Mesendoderm (in vitro differentiated cells): ENCODE measurements at regions not wholly inside any gene's neighbourhood (a gene's known extent, or its start where the extent isn't known, plus 50 kb on each side); places are given as distances from the start of the nearest gene placed in this dataset.

ENCODE experiments used
- DNase-seq: peaks from one replicate; pipeline ENCODE4 v3.0.0; 2013
- H2AK5ac ChIP-seq: 2 replicates; pipeline ENCODE4 v1.6.1; 2013; ENCODE audit warnings: low read length, inconsistent platforms
- H2BK120ac ChIP-seq: 2 replicates; pipeline ENCODE4 v1.6.1; 2013; ENCODE audit warnings: low read depth, mild to moderate bottlenecking, low read length, moderate library complexity, mixed read lengths
- H2BK15ac ChIP-seq: replicated peaks from 2 replicates; pipeline ENCODE4 v1.6.1; 2013; ENCODE audit warnings: low read depth, mild to moderate bottlenecking, moderate library complexity
- H2BK5ac ChIP-seq: 2 replicates; pipeline ENCODE4 v1.6.1; 2013; ENCODE audit warnings: low read length, inconsistent platforms
- H3K18ac ChIP-seq: 2 replicates; pipeline ENCODE4 v1.6.1; 2013; ENCODE audit warnings: mild to moderate bottlenecking, low read length, mixed read lengths
- H3K23ac ChIP-seq: one replicate; pipeline ENCODE4 v1.6.1; 2013; ENCODE audit warnings: low read length
- H3K27ac ChIP-seq: 2 replicates; pipeline ENCODE4 v1.5.1; 2013; ENCODE audit warnings: low read depth, mild to moderate bottlenecking, inconsistent platforms, low read length, moderate library complexity
- H3K27me3 ChIP-seq: 2 replicates; pipeline ENCODE4 v1.6.1; 2013; ENCODE audit warnings: low read length, control low read depth, mild to moderate bottlenecking, inconsistent platforms; ENCODE audit not compliant: insufficient read depth, poor library complexity
- H3K36me3 ChIP-seq: 2 replicates; pipeline ENCODE4 v1.6.1; 2013; ENCODE audit warnings: low read length, inconsistent platforms; ENCODE audit not compliant: control insufficient read depth, insufficient read depth
- H3K4ac ChIP-seq: one replicate; pipeline ENCODE4 v1.6.1; 2013; ENCODE audit warnings: low read depth, mild to moderate bottlenecking, low read length, moderate library complexity
- H3K4me1 ChIP-seq: 2 replicates; pipeline ENCODE4 v1.6.1; 2013; ENCODE audit warnings: low read depth, low read length, inconsistent platforms; ENCODE audit not compliant: control insufficient read depth
- H3K4me2 ChIP-seq: 2 replicates; pipeline ENCODE4 v1.6.1; 2013; ENCODE audit warnings: low read length
- H3K4me3 ChIP-seq: 2 replicates; pipeline ENCODE4 v1.5.1; 2013; ENCODE audit warnings: mild to moderate bottlenecking, low read length
- H3K56ac ChIP-seq: one replicate; pipeline ENCODE4 v1.6.1; 2013; ENCODE audit warnings: low read length
- H3K79me1 ChIP-seq: 2 replicates; pipeline ENCODE4 v1.6.1; 2013; ENCODE audit warnings: low read length, inconsistent platforms
- H3K79me2 ChIP-seq: 2 replicates; pipeline ENCODE4 v1.6.1; 2013; ENCODE audit warnings: mild to moderate bottlenecking, low read length; ENCODE audit not compliant: control insufficient read depth, insufficient read depth
- H3K9ac ChIP-seq: 2 replicates; pipeline ENCODE4 v1.6.1; 2013; ENCODE audit warnings: low read length, inconsistent platforms
- H4K5ac ChIP-seq: one replicate; pipeline ENCODE4 v1.6.1; 2013; ENCODE audit warnings: low read length
- H4K8ac ChIP-seq: one replicate; pipeline ENCODE4 v1.6.1; 2013; ENCODE audit warnings: low read depth, mild to moderate bottlenecking, control low read depth, low read length, moderate library complexity
- WGBS: extraction: QIAGEN DNeasy Blood & Tissue Kit; methylation state at CpG from one replicate; pipeline ENCODE4 v1.1.7; 2013; ENCODE audit warnings: low lambda C conversion rate, missing lambda C conversion rate; ENCODE audit not compliant: insufficient coverage; ENCODE audit errors: extremely low coverage; 5-methylcytosine and 5-hydroxymethylcytosine counted together

DNA sequence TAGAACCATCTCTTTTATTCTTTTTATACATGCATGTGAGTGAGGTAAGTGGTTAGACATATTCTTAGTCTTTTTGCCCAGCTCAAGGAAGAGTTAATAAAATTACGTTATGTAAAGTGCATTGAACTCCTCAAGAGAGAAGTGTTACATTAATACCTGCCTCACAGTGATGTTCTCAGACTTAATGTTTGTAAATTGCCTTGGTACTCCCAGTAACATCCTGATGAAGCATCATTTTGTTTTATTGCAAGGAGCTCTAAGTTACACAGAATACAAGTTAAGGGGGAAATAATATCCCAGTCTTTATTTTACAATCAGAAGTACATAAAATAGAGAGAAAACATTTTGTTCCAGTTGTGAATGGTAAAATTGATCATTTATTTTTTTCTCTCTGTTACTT, 89.5 kb upstream of the ARRDC3 start:
- H3K4me3 ChIP-seq: no peak overlapping the region
- no peak overlapping the region for H3K4me2 ChIP-seq
- H4K8ac ChIP-seq: no peak overlapping the region
- no peaks in the 10 kb centered on the region for H3K79me1 ChIP-seq
- H3K9ac ChIP-seq: no peak overlapping the region
- H3K23ac ChIP-seq: no peak overlapping the region
- no peak overlapping the region for H2BK5ac ChIP-seq
- H3K4me1 ChIP-seq: no peaks in the 10 kb centered on the region
- no peak overlapping the region for H3K27ac ChIP-seq
- H2BK15ac ChIP-seq: no peak overlapping the region
- no peaks in the 10 kb centered on the region for H3K36me3 ChIP-seq
- WGBS: no CpG with 5 or more reads among the region's 1 CpG
- H4K5ac ChIP-seq: no peak overlapping the region
- H3K4ac ChIP-seq: no peak overlapping the region
- H3K27me3 ChIP-seq: no peaks in the 10 kb centered on the region
- no peak overlapping the region for H2BK120ac ChIP-seq
- DNase-seq: no peak
- H3K56ac ChIP-seq: no peak overlapping the region
- no peak overlapping the region for H2AK5ac ChIP-seq
- no peak overlapping the region for H3K18ac ChIP-seq
- no peaks in the 10 kb centered on the region for H3K79me2 ChIP-seq

DNA sequence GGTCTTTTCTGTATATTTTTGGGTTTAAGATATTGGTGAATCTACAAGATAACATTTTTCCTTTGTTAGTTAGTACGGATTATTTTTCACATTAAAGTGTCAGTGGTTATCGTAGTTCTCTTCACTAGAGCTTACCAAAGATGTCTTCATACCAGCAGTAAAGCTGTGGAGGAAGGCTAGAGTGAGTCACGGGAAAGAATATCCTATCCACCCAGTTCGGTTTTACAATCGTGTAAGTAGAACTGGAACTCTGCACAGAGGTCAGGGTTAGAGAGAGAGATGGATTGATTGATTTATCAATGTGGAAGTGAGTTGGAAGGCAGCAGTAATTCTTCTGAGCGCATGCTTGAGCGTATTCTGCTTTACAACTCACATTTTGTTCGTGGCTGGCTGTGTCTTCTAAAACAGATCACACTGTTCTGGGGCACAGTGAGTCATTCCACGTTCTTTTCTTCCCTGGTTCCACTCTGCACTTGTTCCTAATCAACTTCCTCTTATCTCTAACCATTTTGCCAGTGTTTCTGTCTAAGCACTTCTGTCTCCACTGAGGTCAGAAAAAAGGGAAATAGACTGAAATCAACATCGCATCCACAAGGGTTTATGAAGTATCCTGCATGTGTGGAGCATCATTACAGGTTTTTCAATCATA, 86.5 kb upstream of the ARRDC3 start:
- no peak overlapping the region for H2BK120ac ChIP-seq
- no peak overlapping the region for H3K56ac ChIP-seq
- H3K27me3 ChIP-seq: no peaks in the 10 kb centered on the region
- H3K79me2 ChIP-seq: no peaks in the 10 kb centered on the region
- H3K4me3 ChIP-seq: no peak overlapping the region
- H3K79me1 ChIP-seq: no peaks in the 10 kb centered on the region
- H3K18ac ChIP-seq: no peak overlapping the region
- no peak overlapping the region for H4K5ac ChIP-seq
- no peaks in the 10 kb centered on the region for H3K4me1 ChIP-seq
- H3K36me3 ChIP-seq: no peaks in the 10 kb centered on the region
- no peak overlapping the region for H3K4ac ChIP-seq
- no peak overlapping the region for H2BK15ac ChIP-seq
- no peak overlapping the region for H3K27ac ChIP-seq
- H2BK5ac ChIP-seq: no peak overlapping the region
- H2AK5ac ChIP-seq: no peak overlapping the region
- H4K8ac ChIP-seq: no peak overlapping the region
- WGBS: 100% methylated on average over 1 of the region's 10 CpGs
- H3K9ac ChIP-seq: no peak overlapping the region
- H3K4me2 ChIP-seq: no peak overlapping the region
- no peak for DNase-seq
- H3K23ac ChIP-seq: no peak overlapping the region

DNA sequence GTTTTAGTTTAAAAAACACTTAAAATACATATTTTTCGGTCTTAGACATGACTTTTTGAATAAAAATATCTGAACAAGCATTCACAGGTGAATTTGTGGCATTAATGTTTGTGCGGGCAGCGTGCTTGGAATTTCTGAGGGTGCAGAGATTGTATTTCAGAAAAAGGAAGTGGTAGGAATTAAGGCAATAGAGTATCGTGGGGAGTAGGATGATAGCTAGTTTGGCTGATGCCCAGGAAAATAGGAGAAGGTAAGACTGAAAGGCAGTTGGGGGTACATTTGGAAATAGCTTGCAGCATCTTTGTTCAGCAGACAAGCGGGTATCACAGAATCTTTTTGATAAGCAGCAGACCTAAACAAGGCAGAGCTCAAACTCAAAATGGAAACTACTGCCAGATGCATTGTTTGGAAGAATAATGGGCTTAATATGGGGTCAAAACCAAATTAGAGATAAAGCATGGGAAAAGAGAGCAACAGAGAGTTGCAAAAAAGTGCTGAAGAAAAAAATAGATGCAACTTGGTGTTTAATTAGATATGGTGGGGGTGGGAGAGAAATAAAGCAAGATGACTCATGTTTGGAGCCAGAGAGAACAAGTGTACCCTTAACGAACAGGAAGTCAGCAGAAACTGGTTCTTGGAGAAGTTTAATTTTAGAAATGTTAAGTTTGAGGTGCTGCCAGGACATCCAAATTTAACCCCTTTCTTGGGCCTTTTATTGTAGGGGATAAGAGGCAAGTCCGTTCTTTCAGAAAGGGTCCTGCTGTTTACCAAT, 85.7 kb upstream of the ARRDC3 start:
- no CpG with 5 or more reads among the region's 7 CpGs for WGBS
- Histone ChIP-seq H3K27ac (no peak overlapping the region), H3K9ac (no peak overlapping the region), H2AK5ac (no peak overlapping the region), H4K8ac (no peak overlapping the region), H3K79me1 (no peaks in the 10 kb centered on the region), H3K23ac (no peak overlapping the region), H3K4me1 (no peaks in the 10 kb centered on the region), H2BK5ac (no peak overlapping the region), H3K18ac (no peak overlapping the region), H3K27me3 (no peaks in the 10 kb centered on the region), H3K4me3 (no peak overlapping the region), H3K4ac (no peak overlapping the region), H3K4me2 (no peak overlapping the region), H2BK120ac (no peak overlapping the region), H2BK15ac (no peak overlapping the region), H3K56ac (no peak overlapping the region), H3K79me2 (no peaks in the 10 kb centered on the region), H4K5ac (no peak overlapping the region), H3K36me3 (no peaks in the 10 kb centered on the region)
- DNase-seq: no peak

DNA sequence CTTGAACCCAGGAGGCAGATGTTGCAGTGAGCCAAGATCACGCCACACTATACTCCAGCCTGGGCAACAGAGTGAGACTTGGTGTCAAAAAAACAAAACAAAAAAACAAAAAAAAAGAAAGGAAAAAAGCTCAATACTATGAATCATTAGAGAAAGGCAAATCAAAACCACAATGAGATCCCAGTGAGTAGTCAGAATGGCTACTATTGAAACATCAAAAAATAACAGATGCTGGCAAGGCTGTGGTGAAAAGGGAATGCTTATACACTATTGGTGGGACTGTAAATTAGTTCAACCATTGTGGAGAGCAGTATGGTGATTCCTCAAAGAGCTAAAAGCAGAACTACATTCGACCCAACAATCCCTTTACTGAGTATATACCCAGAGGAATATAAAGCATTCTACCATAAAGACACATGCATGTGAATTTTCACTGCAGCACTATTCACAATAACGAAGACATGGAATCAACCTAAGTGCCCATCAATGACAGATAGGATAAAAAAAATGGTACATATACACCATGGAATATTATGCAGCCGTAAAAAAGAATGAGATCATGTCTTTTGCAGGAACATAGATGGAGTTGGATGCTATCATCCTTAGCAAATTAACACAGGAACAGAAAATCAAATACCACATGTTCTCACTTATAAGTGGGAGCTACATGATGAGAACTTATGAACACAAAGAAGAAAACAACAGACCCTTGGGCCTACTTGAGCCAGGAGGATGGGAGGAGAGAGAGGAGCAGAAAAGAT, 81.9 kb upstream of the ARRDC3 start:
- H3K36me3 ChIP-seq: no peaks in the 10 kb centered on the region
- no peaks in the 10 kb centered on the region for H3K79me2 ChIP-seq
- H3K4me1 ChIP-seq: no peaks in the 10 kb centered on the region
- no peak overlapping the region for H3K4me3 ChIP-seq
- no peaks in the 10 kb centered on the region for H3K79me1 ChIP-seq
- no peak overlapping the region for H4K8ac ChIP-seq
- WGBS: no CpG with 5 or more reads among the region's 4 CpGs
- H3K4me2 ChIP-seq: no peak overlapping the region
- no peak overlapping the region for H3K18ac ChIP-seq
- H3K56ac ChIP-seq: no peak overlapping the region
- no peak overlapping the region for H2BK15ac ChIP-seq
- no peak for DNase-seq
- H2BK5ac ChIP-seq: no peak overlapping the region
- H3K27ac ChIP-seq: no peak overlapping the region
- no peak overlapping the region for H3K23ac ChIP-seq
- H3K27me3 ChIP-seq: no peaks in the 10 kb centered on the region
- H3K4ac ChIP-seq: no peak overlapping the region
- H4K5ac ChIP-seq: no peak overlapping the region
- H3K9ac ChIP-seq: no peak overlapping the region
- no peak overlapping the region for H2AK5ac ChIP-seq
- no peak overlapping the region for H2BK120ac ChIP-seq

DNA sequence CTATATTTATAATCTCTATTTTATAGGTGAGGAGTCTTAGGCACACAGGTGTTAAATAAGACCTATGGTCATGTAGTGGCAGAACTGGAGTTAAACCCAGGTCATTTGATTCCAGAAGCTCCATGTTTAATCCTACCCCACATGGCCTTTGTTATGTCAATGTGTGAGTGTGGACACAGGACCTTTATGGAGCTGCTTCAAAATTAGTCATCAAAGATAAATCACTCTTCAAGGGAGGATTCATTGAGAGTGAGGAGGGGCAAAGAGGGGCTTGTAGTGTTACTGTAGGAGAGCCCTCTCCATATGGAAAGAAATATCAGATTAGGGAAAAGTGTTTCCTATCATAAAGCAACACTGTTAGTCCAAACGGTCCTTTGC, 74.6 kb upstream of the ARRDC3 start:
- Histone ChIP-seq H4K5ac (no peak overlapping the region), H3K4me1 (no peaks in the 10 kb centered on the region), H3K56ac (no peak overlapping the region), H4K8ac (no peak overlapping the region), H3K79me2 (no peaks in the 10 kb centered on the region), H3K79me1 (no peaks in the 10 kb centered on the region), H2BK5ac (no peak overlapping the region), H3K4ac (no peak overlapping the region), H3K4me3 (no peak overlapping the region), H3K4me2 (no peak overlapping the region), H3K27ac (no peak overlapping the region), H3K18ac (no peak overlapping the region), H3K36me3 (no peaks in the 10 kb centered on the region), H3K9ac (no peak overlapping the region), H3K27me3 (no peaks in the 10 kb centered on the region), H2BK15ac (no peak overlapping the region), H2BK120ac (no peak overlapping the region), H2AK5ac (no peak overlapping the region), H3K23ac (no peak overlapping the region)
- WGBS: no CpG with 5 or more reads among the region's 1 CpG
- DNase-seq: no peak
